CD4-positive, alpha-beta T cell treated with Interferon gamma for 1 hour (primary cell): ENCODE measurements at regions not wholly inside any gene's neighbourhood (a gene's known extent, or its start where the extent isn't known, plus 50 kb on each side); places are given as distances from the start of the nearest gene placed in this dataset.
A peak's percentile ranks its signal among the peaks of the same experiment; 100 is the strongest.

ENCODE experiments used
- DNase-seq: peaks from one replicate; pipeline ENCODE4 v3.0.0-alpha.2; 2020

GRCh38 chr9:107567462-107567861 is 77.9 kb upstream of the KLF4 start:
- no peak for DNase-seq

- DNase-seq: no peak
Measured at GRCh38 chr9:107566611-107567061, 77.1 kb upstream of the KLF4 start.

GRCh38 chr9:107562798-107563197 is 73.2 kb upstream of the KLF4 start:
- no peak for DNase-seq

GRCh38 chr9:107559494-107560086 is 70.0 kb upstream of the KLF4 start:
- no peak for DNase-seq

GRCh38 chr9:107557236-107557990 is 67.8 kb upstream of the KLF4 start:
- DNase-seq: no peak

GRCh38 chr9:107554636-107555035 is 65.1 kb upstream of the KLF4 start:
- DNase-seq: no peak

- peak; percentile 31 for DNase-seq
Measured at GRCh38 chr9:107548298-107549142, 59.0 kb upstream of the KLF4 start.

- DNase-seq: no peak
Measured at GRCh38 chr9:107547772-107548297, 58.3 kb upstream of the KLF4 start.

- no peak for DNase-seq
Measured at GRCh38 chr9:107547303-107547702, 57.7 kb upstream of the KLF4 start.

- DNase-seq: no peak
Measured at GRCh38 chr9:107546859-107547258, 57.3 kb upstream of the KLF4 start.

GRCh38 chr9:107545036-107545435 is 55.5 kb upstream of the KLF4 start:
- DNase-seq: no peak

- no peak for DNase-seq
Measured at GRCh38 chr9:107542411-107543157, 53.0 kb upstream of the KLF4 start.

GRCh38 chr9:107541523-107541922 is 52.0 kb upstream of the KLF4 start:
- no peak for DNase-seq

- DNase-seq: no peak
Measured at GRCh38 chr9:107540164-107540561, 50.6 kb upstream of the KLF4 start.

- no peak for DNase-seq
Measured at GRCh38 chr9:107539427-107540163, 50.0 kb upstream of the KLF4 start.
